MCF 10A (cell line): ENCODE measurements at regions not wholly inside any gene's neighbourhood (a gene's known extent, or its start where the extent isn't known, plus 50 kb on each side); places are given as distances from the start of the nearest gene placed in this dataset.

ENCODE experiments used
- BruUV-seq: library from RNA; stranded (reverse); fragments of 400-500 nt; replicated peaks from 2 replicates; lab custom pipeline; 2021; lab: Mats Ljungman, UMichigan
- CTCF ChIA-PET: fragments of 300-600 bp; sonication (Branson Sonifier 250); formaldehyde crosslinking; extraction: SDS; loops from one replicate; lab custom pipeline; 2021; ENCODE audit warnings: antibody characterized with exemption, inconsistent platforms; lab: Yijun Ruan, JAX
- POLR2A ChIA-PET: fragments of 300-600, 350-650 bp; sonication (Branson Sonifier 250); formaldehyde crosslinking; extraction: SDS; loops from one replicate; lab custom pipeline; 2020; ENCODE audit warnings: antibody characterized with exemption, inconsistent platforms; lab: Yijun Ruan, JAX
- DNase-seq: peaks from one replicate; pipeline ENCODE4 v3.0.0-alpha.2; 2018; ENCODE audit not compliant: unreplicated experiment
- H3K27ac Mint-ChIP-seq: one replicate; pipeline ENCODE4 v1.8.0; 2022; ENCODE audit warnings: mild to moderate bottlenecking, low read depth, mixed read lengths; ENCODE audit not compliant: unreplicated experiment
- H3K27me3 Mint-ChIP-seq: one replicate; pipeline ENCODE4 v1.8.0; 2022; ENCODE audit warnings: mixed read lengths; ENCODE audit not compliant: insufficient read depth, unreplicated experiment
- H3K36me3 Mint-ChIP-seq: one replicate; pipeline ENCODE4 v1.8.0; 2022; ENCODE audit warnings: mild to moderate bottlenecking, moderate library complexity, mixed read lengths; ENCODE audit not compliant: insufficient read depth, unreplicated experiment
- H3K4me1 Mint-ChIP-seq: one replicate; pipeline ENCODE4 v1.8.0; 2022; ENCODE audit warnings: mixed read lengths; ENCODE audit not compliant: insufficient read depth, unreplicated experiment
- H3K4me3 Mint-ChIP-seq: one replicate; pipeline ENCODE4 v1.8.0; 2022; ENCODE audit warnings: mild to moderate bottlenecking, moderate library complexity, mixed read lengths; ENCODE audit not compliant: unreplicated experiment
- H3K9me3 Mint-ChIP-seq: one replicate; pipeline ENCODE4 v1.8.0; 2022; ENCODE audit warnings: mixed read lengths; ENCODE audit not compliant: unreplicated experiment
- CTCF ChIP-seq: fragments of 200-600 bp; IDR thresholded peaks from one replicate; pipeline ENCODE4 v1.8.0; 2022; ENCODE audit warnings: antibody characterized with exemption, mild to moderate bottlenecking; ENCODE audit not compliant: unreplicated experiment
- intact Hi-C: fragments of 100-400 bp; cut with micrococcal nuclease; formaldehyde crosslinking; loops from 2 replicates; pipeline ENCODE4 v1.14.1; 2022

DNA sequence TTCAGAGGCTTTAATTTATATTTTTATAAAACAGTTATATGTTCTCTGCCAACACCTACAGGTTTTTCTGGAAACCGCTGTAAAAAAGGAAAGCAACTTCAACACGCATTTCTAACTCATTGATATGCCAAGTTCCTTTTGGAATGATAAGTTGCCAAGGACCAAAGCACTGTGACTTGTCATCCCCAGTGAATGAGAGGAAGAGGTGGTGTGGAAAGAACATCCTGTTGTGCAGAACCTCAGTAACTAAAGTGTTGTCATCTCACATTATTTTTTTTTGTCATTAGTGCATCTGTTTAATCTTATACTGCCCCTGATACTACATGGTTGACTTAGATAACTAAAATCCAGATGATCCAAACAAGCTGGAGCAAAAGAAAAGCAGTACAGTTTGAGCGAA, 96.0 kb upstream of the NEUROD1 start:
- BruUV-seq, result no TSS peak
- CTCF ChIA-PET, result interaction anchor here (1.1 kb wide), 1 partner anchor 127 kb away, joined by 6 read pairs; no protein-coding TSS in a partner anchor
- no peak for TF ChIP-seq CTCF
- intact Hi-C loops, result no loop called here
- POLR2A ChIA-PET, result interaction anchor here (0.5 to 1.0 kb wide), 2 partner anchors 44 to 115 kb away, joined by 3 to 4 read pairs; partner anchors contain the start of gene ITPRID2
- no peaks in the 10 kb centered on the region for H3K36me3 Mint-ChIP-seq
- no peak overlapping the region for H3K4me3 Mint-ChIP-seq
- peaks cover 17% of the 10 kb centered on the region for H3K4me1 Mint-ChIP-seq
- H3K9me3 Mint-ChIP-seq, result peaks cover 9% of the 10 kb centered on the region
- no peaks in the 10 kb centered on the region for H3K27me3 Mint-ChIP-seq
- H3K27ac Mint-ChIP-seq, result no peak overlapping the region
- no peak for DNase-seq

DNA sequence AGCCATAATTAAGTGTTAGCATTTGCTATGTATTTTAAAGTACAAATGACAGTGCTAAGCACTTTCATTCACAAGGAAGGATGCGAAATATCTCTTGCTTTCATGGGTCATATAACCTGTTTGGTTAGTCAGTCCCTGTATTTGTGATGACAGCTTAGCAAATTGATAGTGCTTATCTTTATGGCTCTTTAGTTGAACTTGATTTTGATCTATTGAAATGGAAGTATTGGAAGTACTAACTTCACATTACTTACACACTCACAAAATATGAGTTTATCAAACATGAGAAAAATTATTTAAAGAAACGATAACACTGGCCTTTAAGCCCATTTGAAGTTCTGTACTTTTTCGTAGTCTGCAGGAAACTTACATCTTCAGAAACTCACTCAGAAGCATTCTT, 97.4 kb upstream of the NEUROD1 start:
- POLR2A ChIA-PET, result interaction anchor here (0.6 to 0.8 kb wide), 2 partner anchors 8 to 23 kb away, joined by 3 read pairs; no protein-coding TSS in a partner anchor
- peaks cover 17% of the 10 kb centered on the region for H3K4me1 Mint-ChIP-seq
- no peak overlapping the region for H3K4me3 Mint-ChIP-seq
- H3K27me3 Mint-ChIP-seq, result no peaks in the 10 kb centered on the region
- no peaks in the 10 kb centered on the region for H3K36me3 Mint-ChIP-seq
- no peak for TF ChIP-seq CTCF
- intact Hi-C loops, result no loop called here
- H3K27ac Mint-ChIP-seq, result no peak overlapping the region
- BruUV-seq, result no TSS peak
- peaks cover 9% of the 10 kb centered on the region for H3K9me3 Mint-ChIP-seq
- CTCF ChIA-PET, result interaction anchor here (0.5 kb wide), 1 partner anchor 8 kb away, joined by 4 read pairs; no protein-coding TSS in a partner anchor
- DNase-seq, result no peak

DNA sequence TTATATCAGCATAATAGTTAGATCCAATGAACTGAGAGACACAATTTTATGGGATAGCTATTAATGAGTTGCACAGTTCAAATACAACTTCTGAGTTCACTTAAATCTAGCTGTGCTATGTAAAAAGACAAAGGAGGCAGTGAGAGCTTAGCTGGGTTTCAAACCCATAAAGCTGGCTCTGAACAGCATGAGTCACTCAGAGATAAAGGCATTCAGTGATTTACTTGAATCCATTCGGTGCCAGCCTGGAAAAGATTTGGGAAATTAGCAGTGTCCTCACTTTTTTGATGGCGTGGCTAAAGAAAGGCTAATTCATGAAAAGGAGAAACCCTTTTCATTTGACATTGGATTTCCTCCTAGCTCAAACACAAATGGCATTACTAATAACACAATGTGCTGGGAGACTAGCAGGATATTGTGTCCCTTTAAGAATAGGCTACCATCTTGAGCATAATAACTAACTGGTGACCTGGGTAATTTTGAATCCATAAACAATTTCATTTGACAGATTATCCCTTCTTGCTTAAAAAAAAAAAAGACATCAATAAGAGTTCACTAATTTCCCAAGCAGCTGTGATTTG, 98.4 kb upstream of the NEUROD1 start:
- TF ChIP-seq CTCF, result no peak
- DNase-seq, result no peak
- Mint-ChIP-seq H3K36me3 (peaks cover 3% of the 10 kb centered on the region), H3K27me3 (no peaks in the 10 kb centered on the region), H3K4me1 (peaks cover 17% of the 10 kb centered on the region), H3K27ac (no peak overlapping the region), H3K4me3 (no peak overlapping the region), H3K9me3 (peaks cover under 1% of the 10 kb centered on the region)
- POLR2A ChIA-PET, result interaction anchor here (0.7 to 1.5 kb wide), 3 partner anchors 9 to 708 kb away, joined by 3 read pairs; no protein-coding TSS in a partner anchor
- intact Hi-C loops, result no loop called here
- no TSS peak for BruUV-seq
- CTCF ChIA-PET, result interaction anchor here (1.3 kb wide), 1 partner anchor 8 kb away, joined by 4 read pairs; no protein-coding TSS in a partner anchor

DNA sequence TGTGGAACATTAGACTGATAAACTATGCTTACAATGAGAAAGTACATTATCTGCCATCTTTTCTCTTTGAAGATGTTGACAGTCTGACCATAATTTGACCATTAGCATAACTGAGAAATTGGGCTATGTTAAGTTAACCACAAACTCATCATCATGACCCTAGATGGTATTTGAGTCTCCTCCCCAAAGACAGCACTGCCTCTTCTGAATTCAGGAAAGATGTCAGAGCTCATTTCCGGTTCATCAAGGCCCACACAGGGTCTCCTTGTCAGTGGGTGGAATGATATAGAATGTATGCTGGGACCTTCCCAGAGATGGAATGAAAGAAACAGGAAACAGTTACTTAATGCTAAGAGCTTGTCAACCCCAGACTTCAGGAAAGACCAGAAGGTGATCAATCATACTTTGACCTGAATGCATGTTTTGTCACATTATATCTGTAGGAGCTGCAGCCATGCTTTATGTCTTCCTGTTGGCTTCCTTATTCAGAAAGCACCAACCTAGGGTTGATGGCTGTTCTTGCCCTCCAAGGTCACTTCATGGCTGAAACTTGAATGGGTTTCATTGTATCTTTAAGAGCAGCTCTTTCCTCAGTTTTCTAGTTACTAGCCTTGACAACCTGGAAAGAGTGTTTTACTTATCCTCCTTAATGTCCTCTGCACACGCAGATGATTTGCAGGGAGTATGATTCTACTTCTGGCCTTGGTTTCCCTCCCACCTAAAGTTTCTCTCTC, 99.1 kb upstream of the NEUROD1 start:
- H3K4me3 Mint-ChIP-seq, result no peak overlapping the region
- no peak overlapping the region for H3K27ac Mint-ChIP-seq
- DNase-seq, result no peak
- TF ChIP-seq CTCF, result no peak
- H3K4me1 Mint-ChIP-seq, result peaks cover 13% of the 10 kb centered on the region
- no peaks in the 10 kb centered on the region for H3K27me3 Mint-ChIP-seq
- H3K9me3 Mint-ChIP-seq, result no peaks in the 10 kb centered on the region
- ChIA-PET POLR2A (interaction anchor here (1.0 to 1.5 kb wide), 3 partner anchors 8 to 113 kb away, joined by 3 to 4 read pairs (median 3); partner anchors contain the start of gene ITPRID2), CTCF (interaction anchor here (1.3 kb wide), 1 partner anchor 8 kb away, joined by 4 read pairs; no protein-coding TSS in a partner anchor)
- intact Hi-C loops, result no loop called here
- H3K36me3 Mint-ChIP-seq, result peaks cover 5% of the 10 kb centered on the region
- BruUV-seq, result no TSS peak
